ENCODE measurements at regions not wholly inside any gene's neighbourhood (a gene's known extent, or its start where the extent isn't known, plus 50 kb on each side); places are given as distances from the start of the nearest gene placed in this dataset.
A peak's percentile ranks its signal among the peaks of the same experiment; 100 is the strongest.

DNA sequence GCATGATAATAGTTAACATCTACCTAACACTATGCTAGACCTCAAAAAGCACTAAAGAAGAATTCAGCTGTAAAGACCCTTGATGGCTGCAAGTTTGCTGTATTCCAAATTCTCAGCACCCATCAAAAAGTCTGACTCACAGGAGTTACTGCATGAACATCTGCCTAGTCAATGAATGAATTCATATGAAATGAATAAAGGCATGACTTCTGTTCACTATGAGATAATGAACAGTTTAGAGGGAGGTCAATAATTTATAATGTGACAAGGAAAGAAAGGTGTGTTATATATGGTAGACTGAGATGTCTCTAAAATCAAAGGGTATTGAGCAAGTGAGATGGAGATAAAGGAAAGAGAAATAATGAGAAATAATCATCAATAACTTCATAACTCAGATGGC is 508.2 kb upstream of the TGFBR2 start:
- no peaks in the 10 kb centered on the region for H3K27me3 ChIP-seq (ENCODE audit: insufficient read depth, low read length)
- Mint-ChIP-seq H3K27me3 (peaks cover 0 to 9% of the 10 kb centered on the region in 2 donors), H3K9me3 (peaks cover 0 to 18% (median 13%) of the 10 kb centered on the region in 8 donors), H3K4me3 (no peak overlapping the region), H3K36me3 (no peaks in the 10 kb centered on the region), H3K27ac (no peak overlapping the region), H3K4me1 (peaks cover 0 to 2% (median 0%) of the 10 kb centered on the region in 4 donors)
- H3K9me3 ChIP-seq (ENCODE audit: control insufficient read depth in 1 of 2, low read length in 2 of 2): no peaks in the 10 kb centered on the region
- ChIA-PET CTCF (ENCODE audit: partially characterized antibody) (no interaction called here), POLR2A (ENCODE audit: partially characterized antibody) (no interaction called here)
- no peaks in the 10 kb centered on the region for H3K4me1 ChIP-seq (ENCODE audit: insufficient read depth, low read length)
- DNase-seq: no peak
- H3K36me3 ChIP-seq (ENCODE audit: insufficient read depth, low read length): no peaks in the 10 kb centered on the region
- H3K27ac ChIP-seq (ENCODE audit: low read depth, low read length): no peak overlapping the region
- no peak overlapping the region for H3K4me3 ChIP-seq (ENCODE audit: low read length in 2 of 2)
- intact Hi-C loops (cut with micrococcal nuclease): no loop called here

DNA sequence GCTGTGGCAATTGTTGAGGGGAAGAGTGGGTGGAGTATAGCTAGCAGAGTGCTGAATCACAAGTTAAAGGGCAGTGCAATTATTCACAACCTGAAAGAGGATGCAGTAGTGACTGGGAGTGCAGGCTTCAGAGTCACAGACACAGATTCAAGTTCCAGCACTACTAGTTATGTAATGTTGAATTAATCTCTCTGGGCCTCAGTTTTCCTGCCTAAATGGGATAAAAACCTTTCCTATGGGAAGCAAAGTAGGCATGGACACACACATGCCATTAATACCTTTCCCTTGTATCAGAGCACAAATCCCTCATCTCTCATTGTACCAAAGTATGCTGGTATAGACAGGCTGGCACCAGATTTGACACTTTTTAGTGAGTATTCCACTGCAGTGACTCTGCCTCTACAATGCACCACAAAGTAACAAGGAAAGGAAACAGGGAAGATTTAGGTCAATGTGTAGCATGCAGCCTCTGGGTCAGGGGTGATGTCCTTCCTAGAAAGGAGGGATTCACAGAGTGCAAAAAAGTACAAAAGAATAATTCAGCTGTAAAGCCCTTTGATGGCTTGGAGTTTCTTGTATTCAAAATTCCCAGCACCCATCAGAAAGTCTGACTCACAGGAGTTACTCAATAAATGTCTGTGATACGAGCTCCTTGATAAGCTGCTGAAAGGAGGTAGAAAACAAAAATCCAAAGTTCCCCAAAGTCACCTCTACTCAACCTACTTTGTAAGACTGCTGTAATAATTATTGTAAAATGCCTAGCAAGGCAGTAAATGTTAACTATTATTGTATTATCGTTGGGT is 507.5 kb upstream of the TGFBR2 start:
- no peaks in the 10 kb centered on the region for H3K36me3 Mint-ChIP-seq
- H3K4me3 Mint-ChIP-seq: no peak overlapping the region
- H3K9me3 Mint-ChIP-seq: peaks cover 0 to 20% (median 13%) of the 10 kb centered on the region in 8 donors
- CTCF ChIA-PET (ENCODE audit: partially characterized antibody): no interaction called here
- H3K27ac Mint-ChIP-seq: no peak overlapping the region
- Histone ChIP-seq H3K36me3 (ENCODE audit: insufficient read depth, low read length) (no peaks in the 10 kb centered on the region), H3K27me3 (ENCODE audit: insufficient read depth, low read length) (no peaks in the 10 kb centered on the region), H3K9me3 (ENCODE audit: control insufficient read depth in 1 of 2, low read length in 2 of 2) (no peaks in the 10 kb centered on the region), H3K4me1 (ENCODE audit: insufficient read depth, low read length) (no peaks in the 10 kb centered on the region), H3K4me3 (ENCODE audit: low read length in 2 of 2) (no peak overlapping the region), H3K27ac (ENCODE audit: low read depth, low read length) (no peak overlapping the region)
- POLR2A ChIA-PET (ENCODE audit: partially characterized antibody): no interaction called here
- intact Hi-C loops (cut with micrococcal nuclease): no loop called here
- H3K27me3 Mint-ChIP-seq: peaks cover under 1 to 8% of the 10 kb centered on the region in 2 donors
- H3K4me1 Mint-ChIP-seq: peaks cover 0 to 2% (median 0%) of the 10 kb centered on the region in 4 donors
- DNase-seq: no peak

DNA sequence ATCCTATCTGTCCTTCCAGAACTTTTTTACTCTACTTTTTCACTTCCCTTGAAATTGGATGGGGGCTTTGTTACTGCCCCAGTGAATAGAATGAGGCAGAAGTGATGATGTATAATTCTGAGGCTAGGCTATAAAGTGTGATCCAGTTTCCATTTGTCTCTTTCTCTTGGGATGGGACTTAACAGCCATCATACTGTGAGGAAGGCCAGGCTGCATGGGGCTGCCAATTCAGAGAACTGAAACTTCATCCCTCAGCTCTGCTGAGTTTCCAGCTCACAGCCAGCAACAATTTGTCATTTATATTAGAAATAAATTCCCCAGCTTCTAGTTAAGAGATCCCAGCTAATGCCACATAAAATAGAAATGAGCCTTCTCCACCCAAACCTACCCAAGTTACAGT is 504.0 kb upstream of the TGFBR2 start:
- H3K27ac Mint-ChIP-seq: no peak overlapping the region
- intact Hi-C loops (cut with micrococcal nuclease): no loop called here
- Histone ChIP-seq H3K27me3 (ENCODE audit: insufficient read depth, low read length) (no peaks in the 10 kb centered on the region), H3K27ac (ENCODE audit: low read depth, low read length) (no peak overlapping the region), H3K36me3 (ENCODE audit: insufficient read depth, low read length) (no peaks in the 10 kb centered on the region), H3K4me1 (ENCODE audit: insufficient read depth, low read length) (no peaks in the 10 kb centered on the region), H3K9me3 (ENCODE audit: control insufficient read depth in 1 of 2, low read length in 2 of 2) (no peaks in the 10 kb centered on the region), H3K4me3 (ENCODE audit: low read length in 2 of 2) (no peak overlapping the region)
- ChIA-PET CTCF (ENCODE audit: partially characterized antibody) (no interaction called here), POLR2A (ENCODE audit: partially characterized antibody) (no interaction called here)
- H3K9me3 Mint-ChIP-seq: peaks cover 0 to 12% (median 4%) of the 10 kb centered on the region in 8 donors
- H3K27me3 Mint-ChIP-seq: peaks cover 5 to 8% of the 10 kb centered on the region in 2 donors
- H3K4me3 Mint-ChIP-seq: no peak overlapping the region
- DNase-seq: no peak
- H3K36me3 Mint-ChIP-seq: no peaks in the 10 kb centered on the region
- H3K4me1 Mint-ChIP-seq: peaks cover 0 to 2% (median 0%) of the 10 kb centered on the region in 4 donors

DNA sequence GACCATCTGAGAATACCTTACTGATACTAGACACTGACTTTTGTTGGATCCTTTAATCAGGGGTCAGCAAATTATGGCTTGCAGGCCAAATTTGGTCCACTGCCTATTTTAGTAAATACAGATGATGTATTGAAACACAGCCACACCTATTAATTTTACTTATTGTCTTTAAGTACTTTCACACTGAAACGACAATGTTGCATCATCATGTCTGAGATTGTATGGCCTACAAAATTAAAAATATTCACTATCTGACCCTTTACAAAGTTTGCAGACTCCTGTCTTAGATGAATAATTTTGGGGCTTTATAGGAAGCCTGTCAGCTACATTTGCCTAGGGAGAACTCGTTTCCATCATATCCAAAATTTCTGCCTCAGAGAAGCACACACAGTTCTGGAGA is 503.2 kb upstream of the TGFBR2 start:
- H3K36me3 ChIP-seq (ENCODE audit: insufficient read depth, low read length): no peaks in the 10 kb centered on the region
- Mint-ChIP-seq H3K9me3 (peaks cover 0 to 12% (median 4%) of the 10 kb centered on the region in 8 donors), H3K27me3 (peaks cover 5 to 10% of the 10 kb centered on the region in 2 donors), H3K4me1 (peaks cover 0 to 2% (median 0%) of the 10 kb centered on the region in 4 donors), H3K27ac (no peak overlapping the region), H3K4me3 (no peak overlapping the region), H3K36me3 (no peaks in the 10 kb centered on the region)
- no peaks in the 10 kb centered on the region for H3K9me3 ChIP-seq (ENCODE audit: control insufficient read depth in 1 of 2, low read length in 2 of 2)
- H3K4me1 ChIP-seq (ENCODE audit: insufficient read depth, low read length): no peaks in the 10 kb centered on the region
- ChIA-PET POLR2A (ENCODE audit: partially characterized antibody) (no interaction called here), CTCF (ENCODE audit: partially characterized antibody) (no interaction called here)
- no peak overlapping the region for H3K4me3 ChIP-seq (ENCODE audit: low read length in 2 of 2)
- H3K27ac ChIP-seq (ENCODE audit: low read depth, low read length): no peak overlapping the region
- H3K27me3 ChIP-seq (ENCODE audit: insufficient read depth, low read length): no peaks in the 10 kb centered on the region
- intact Hi-C loops (cut with micrococcal nuclease): no loop called here
- DNase-seq: no peak

DNA sequence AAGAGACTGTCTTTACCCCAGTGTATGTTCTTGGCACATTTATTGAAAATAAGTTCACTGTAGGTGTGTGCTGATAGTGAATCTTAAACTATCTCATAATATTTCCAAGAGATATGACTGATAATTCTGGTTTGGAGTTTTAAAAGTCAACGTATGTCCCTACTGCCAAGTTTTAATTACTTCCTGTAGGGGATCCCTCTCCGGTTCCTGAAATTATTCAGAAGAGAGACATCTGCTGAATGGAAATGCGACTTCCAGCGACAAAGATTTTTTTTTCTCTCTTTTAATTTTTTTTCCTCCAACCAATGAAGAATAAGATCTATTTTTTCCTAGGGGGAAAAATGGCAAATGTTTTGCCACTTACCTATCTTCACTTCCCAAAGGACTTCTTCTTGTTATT is 498.9 kb upstream of the TGFBR2 start:
- Histone ChIP-seq H3K4me3 (ENCODE audit: low read length in 2 of 2) (no peak overlapping the region), H3K9me3 (ENCODE audit: control insufficient read depth in 1 of 2, low read length in 2 of 2) (no peaks in the 10 kb centered on the region), H3K27ac (ENCODE audit: low read depth, low read length) (no peak overlapping the region), H3K4me1 (ENCODE audit: insufficient read depth, low read length) (no peaks in the 10 kb centered on the region), H3K27me3 (ENCODE audit: insufficient read depth, low read length) (no peaks in the 10 kb centered on the region), H3K36me3 (ENCODE audit: insufficient read depth, low read length) (no peaks in the 10 kb centered on the region)
- ChIA-PET POLR2A (ENCODE audit: partially characterized antibody) (no interaction called here), CTCF (ENCODE audit: partially characterized antibody) (no interaction called here)
- Mint-ChIP-seq H3K4me1 (no peaks in the 10 kb centered on the region), H3K4me3 (no peak overlapping the region), H3K27ac (no peak overlapping the region), H3K36me3 (no peaks in the 10 kb centered on the region), H3K9me3 (peaks cover 0 to 12% (median 4%) of the 10 kb centered on the region in 8 donors), H3K27me3 (peaks cover 5 to 11% of the 10 kb centered on the region in 2 donors)
- no peak for DNase-seq
- intact Hi-C loops (cut with micrococcal nuclease): no loop called here

DNA sequence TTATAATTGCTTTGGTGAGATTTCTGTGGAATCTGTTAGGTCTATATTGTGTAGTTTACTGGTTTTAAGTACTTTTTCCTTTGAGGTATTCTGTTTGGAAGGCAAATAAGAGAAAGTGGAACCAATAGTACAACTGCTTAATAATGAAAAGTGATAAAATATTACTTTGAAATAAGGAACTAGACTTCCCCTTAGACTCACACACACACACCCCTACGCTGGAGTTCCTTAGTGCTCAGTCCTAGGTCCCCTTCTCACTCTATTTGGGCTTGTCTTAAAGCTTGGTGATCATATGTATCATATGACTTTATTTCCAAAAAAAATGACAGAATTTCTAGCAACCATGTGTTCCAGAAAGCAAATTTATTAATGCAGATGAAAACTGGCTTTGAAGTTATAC is 494.0 kb upstream of the TGFBR2 start:
- no peak overlapping the region for H3K4me3 Mint-ChIP-seq
- POLR2A ChIA-PET (ENCODE audit: partially characterized antibody): no interaction called here
- Histone ChIP-seq H3K27ac (ENCODE audit: low read depth, low read length) (no peak overlapping the region), H3K36me3 (ENCODE audit: insufficient read depth, low read length) (no peaks in the 10 kb centered on the region), H3K27me3 (ENCODE audit: insufficient read depth, low read length) (no peaks in the 10 kb centered on the region), H3K9me3 (ENCODE audit: control insufficient read depth in 1 of 2, low read length in 2 of 2) (no peaks in the 10 kb centered on the region), H3K4me1 (ENCODE audit: insufficient read depth, low read length) (no peaks in the 10 kb centered on the region), H3K4me3 (ENCODE audit: low read length in 2 of 2) (no peak overlapping the region)
- H3K4me1 Mint-ChIP-seq: no peaks in the 10 kb centered on the region
- no peak for DNase-seq
- H3K9me3 Mint-ChIP-seq: no peaks in the 10 kb centered on the region
- no peak overlapping the region for H3K27ac Mint-ChIP-seq
- peaks cover 2 to 5% of the 10 kb centered on the region in 2 donors for H3K27me3 Mint-ChIP-seq
- no peaks in the 10 kb centered on the region for H3K36me3 Mint-ChIP-seq
- CTCF ChIA-PET (ENCODE audit: partially characterized antibody): interaction anchor here (0.7 to 1.6 kb wide), 3 partner anchors 51 to 658 kb away, joined by 3 read pairs; no protein-coding TSS in a partner anchor
- intact Hi-C loops (cut with micrococcal nuclease): loop anchor here (2.0 kb wide), 1 partner anchor 1020 kb away; no protein-coding TSS in a partner anchor

DNA sequence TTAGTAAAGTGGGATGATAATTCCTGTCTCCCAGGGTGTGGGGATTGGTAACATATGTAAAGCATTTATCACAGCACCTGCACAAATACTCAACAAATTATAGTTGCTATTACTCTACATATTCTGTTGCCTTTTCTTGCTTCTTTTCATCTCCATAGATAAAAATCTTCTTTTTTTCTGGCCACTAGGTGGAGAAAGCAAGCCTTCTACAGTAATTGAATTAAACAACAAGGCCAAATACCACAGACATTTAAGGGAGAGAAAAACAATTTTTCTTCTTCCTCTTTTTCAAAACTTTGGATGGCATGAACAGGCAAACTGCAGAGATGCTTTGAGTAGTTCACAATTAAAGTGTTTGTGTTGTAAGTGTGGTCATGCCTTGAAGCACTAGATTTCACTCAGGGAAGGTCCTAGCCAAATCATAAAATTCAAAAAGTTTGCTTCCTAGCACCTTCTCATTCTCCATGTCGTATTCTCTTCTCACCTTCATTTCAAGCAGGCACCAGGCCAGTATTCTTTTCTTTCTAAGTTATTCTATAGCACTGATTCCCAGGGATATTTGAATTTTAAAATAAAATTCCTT is 493.4 kb upstream of the TGFBR2 start:
- H3K4me1 ChIP-seq (ENCODE audit: insufficient read depth, low read length): no peaks in the 10 kb centered on the region
- Mint-ChIP-seq H3K27me3 (peaks cover 2 to 5% of the 10 kb centered on the region in 2 donors), H3K27ac (no peak overlapping the region), H3K36me3 (no peaks in the 10 kb centered on the region), H3K9me3 (no peaks in the 10 kb centered on the region), H3K4me1 (no peaks in the 10 kb centered on the region), H3K4me3 (no peak overlapping the region)
- intact Hi-C loops (cut with micrococcal nuclease): loop anchor here (1.0 to 2.0 kb wide), 5 partner anchors 86 to 1020 kb away; no protein-coding TSS in a partner anchor
- DNase-seq: peak in 4 of 5 donors; percentile 29 to 37 (median 34)
- no peaks in the 10 kb centered on the region for H3K36me3 ChIP-seq (ENCODE audit: insufficient read depth, low read length)
- H3K4me3 ChIP-seq (ENCODE audit: low read length in 2 of 2): no peak overlapping the region
- ChIA-PET CTCF (ENCODE audit: partially characterized antibody) (interaction anchor here (0.9 to 1.9 kb wide), 8 partner anchors 17 to 645 kb away, joined by 3 to 29 read pairs (median 4); no protein-coding TSS in a partner anchor), POLR2A (ENCODE audit: partially characterized antibody) (no interaction called here)
- H3K27me3 ChIP-seq (ENCODE audit: insufficient read depth, low read length): no peaks in the 10 kb centered on the region
- H3K27ac ChIP-seq (ENCODE audit: low read depth, low read length): no peak overlapping the region
- no peaks in the 10 kb centered on the region for H3K9me3 ChIP-seq (ENCODE audit: control insufficient read depth in 1 of 2, low read length in 2 of 2)
